Adrenal gland (tissue), 5 donors: ENCODE measurements at regions not wholly inside any gene's neighbourhood (a gene's known extent, or its start where the extent isn't known, plus 50 kb on each side); places are given as distances from the start of the nearest gene placed in this dataset.

Experiments
- POLR2A ChIP-seq, 2 donors: fragments of 450-650 bp; IDR thresholded peaks; one replicate each; pipeline ENCODE4 v1.6.1; 2017; ENCODE audit warnings: antibody characterized with exemption in 2 of 2, mild to moderate bottlenecking in 2 of 2, moderate library complexity in 1 of 2
- TF ChIP-seq, protein P1 (sequence below), 6 experiments: fragments of 450-650 bp in 4 of 6; fragments of 200-600 bp in 2 of 6; sonication (generic) in 1 of 6; IDR thresholded peaks; 1 replicate in 5 of 6; 2 replicates in 1 of 6; pipeline versions ENCODE4 v1.5.1 to v1.8.0; 2016 to 2021; ENCODE audit warnings: antibody characterized with exemption in 6 of 6, mild to moderate bottlenecking in 2 of 6, moderate library complexity in 1 of 6
- donor health status: DM: no; HTN: no; CAD: no.

DNA sequence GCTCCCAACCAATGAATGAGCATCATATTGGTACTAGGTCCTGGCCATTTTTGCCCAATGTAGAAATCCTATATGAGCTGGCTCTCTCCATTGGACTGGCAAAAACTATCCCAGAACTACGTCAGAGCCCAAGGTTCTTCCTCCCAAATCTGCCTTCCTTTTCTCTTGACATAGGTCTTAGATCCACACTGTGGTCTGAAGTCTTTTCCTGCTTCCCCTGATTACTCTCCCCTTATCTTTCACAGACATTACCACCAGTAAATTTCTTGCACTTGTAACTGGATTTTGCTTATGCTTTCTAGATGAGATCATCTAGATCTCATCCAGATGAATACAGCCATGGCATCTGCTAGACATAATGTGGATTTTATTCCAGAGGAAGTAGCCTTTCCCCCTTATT is 141.2 kb upstream of the GADL1 start:
- TF ChIP-seq, protein P1, sequence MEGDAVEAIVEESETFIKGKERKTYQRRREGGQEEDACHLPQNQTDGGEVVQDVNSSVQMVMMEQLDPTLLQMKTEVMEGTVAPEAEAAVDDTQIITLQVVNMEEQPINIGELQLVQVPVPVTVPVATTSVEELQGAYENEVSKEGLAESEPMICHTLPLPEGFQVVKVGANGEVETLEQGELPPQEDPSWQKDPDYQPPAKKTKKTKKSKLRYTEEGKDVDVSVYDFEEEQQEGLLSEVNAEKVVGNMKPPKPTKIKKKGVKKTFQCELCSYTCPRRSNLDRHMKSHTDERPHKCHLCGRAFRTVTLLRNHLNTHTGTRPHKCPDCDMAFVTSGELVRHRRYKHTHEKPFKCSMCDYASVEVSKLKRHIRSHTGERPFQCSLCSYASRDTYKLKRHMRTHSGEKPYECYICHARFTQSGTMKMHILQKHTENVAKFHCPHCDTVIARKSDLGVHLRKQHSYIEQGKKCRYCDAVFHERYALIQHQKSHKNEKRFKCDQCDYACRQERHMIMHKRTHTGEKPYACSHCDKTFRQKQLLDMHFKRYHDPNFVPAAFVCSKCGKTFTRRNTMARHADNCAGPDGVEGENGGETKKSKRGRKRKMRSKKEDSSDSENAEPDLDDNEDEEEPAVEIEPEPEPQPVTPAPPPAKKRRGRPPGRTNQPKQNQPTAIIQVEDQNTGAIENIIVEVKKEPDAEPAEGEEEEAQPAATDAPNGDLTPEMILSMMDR (IDR thresholded peaks at IDR 0.05) = no peak
- TF ChIP-seq POLR2A (IDR thresholded peaks at IDR 0.05) = no peak
